ENCODE measurements at regions not wholly inside any gene's neighbourhood (a gene's known extent, or its start where the extent isn't known, plus 50 kb on each side); places are given as distances from the start of the nearest gene placed in this dataset.

DNA sequence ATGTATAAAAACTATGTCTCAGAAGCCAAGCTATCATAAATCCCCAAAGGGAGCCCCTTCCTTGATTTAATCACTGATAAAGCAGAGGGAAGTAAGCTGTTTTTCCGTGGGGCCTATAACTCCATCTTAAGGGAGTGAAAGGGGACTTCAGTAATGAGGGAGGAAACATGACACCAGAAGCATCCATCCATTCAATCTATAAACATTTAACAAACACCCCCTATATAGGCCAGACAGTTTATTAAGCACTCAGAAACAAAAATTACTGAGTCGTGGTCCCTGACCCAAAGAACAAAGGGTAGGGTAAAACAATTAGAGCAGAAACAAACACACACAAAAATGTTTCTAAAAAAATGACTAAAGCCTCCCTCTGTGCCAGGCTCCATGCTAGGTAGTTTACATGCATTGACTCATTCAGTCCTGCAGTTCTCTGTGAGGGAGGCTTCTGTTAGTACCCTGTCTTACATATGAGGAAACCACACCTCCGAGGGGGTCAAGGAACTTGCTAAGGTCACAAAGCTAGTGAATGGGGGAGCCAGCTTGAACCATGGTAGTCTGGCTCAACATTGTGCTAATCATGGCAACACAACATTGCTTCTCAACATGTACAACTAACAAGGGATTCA, 472.1 kb downstream of the CDH2 start:
- Histone ChIP-seq H3K79me2 (ENCODE audit: control insufficient read depth, insufficient read depth, low read length) (no peaks in the 10 kb centered on the region), H3K4me3 (replicated peaks in 1 of 4; ENCODE audit: control extremely low read depth in 1 of 4, insufficient read depth in 1 of 4, low read depth in 3 of 4, low read length in 4 of 4) (no peak overlapping the region), H3K27ac (ENCODE audit: insufficient read depth, low read length) (no peak overlapping the region), H2AFZ (ENCODE audit: low read length) (no peak overlapping the region), H3K4me1 (ENCODE audit: control insufficient read depth, extremely low read depth, insufficient read depth, low read length) (no peaks in the 10 kb centered on the region), H3K36me3 (ENCODE audit: control insufficient read depth, insufficient read depth, low read length) (no peaks in the 10 kb centered on the region), H3K27me3 (ENCODE audit: control insufficient read depth, insufficient read depth, low read length) (no peaks in the 10 kb centered on the region), H3K9ac (ENCODE audit: insufficient read depth, low read length) (no peak overlapping the region), H4K20me1 (ENCODE audit: control insufficient read depth, extremely low read depth, insufficient read depth, low read length) (no peaks in the 10 kb centered on the region), H3K4me2 (ENCODE audit: extremely low read depth, insufficient read depth, low read length) (no peak overlapping the region), H3K9me3 (ENCODE audit: control insufficient read depth, insufficient read depth, low read depth, low read length) (no peaks in the 10 kb centered on the region)
- no peak for DNase-seq (ENCODE audit: low read depth in 2 of 2)
- TF ChIP-seq, protein P1, sequence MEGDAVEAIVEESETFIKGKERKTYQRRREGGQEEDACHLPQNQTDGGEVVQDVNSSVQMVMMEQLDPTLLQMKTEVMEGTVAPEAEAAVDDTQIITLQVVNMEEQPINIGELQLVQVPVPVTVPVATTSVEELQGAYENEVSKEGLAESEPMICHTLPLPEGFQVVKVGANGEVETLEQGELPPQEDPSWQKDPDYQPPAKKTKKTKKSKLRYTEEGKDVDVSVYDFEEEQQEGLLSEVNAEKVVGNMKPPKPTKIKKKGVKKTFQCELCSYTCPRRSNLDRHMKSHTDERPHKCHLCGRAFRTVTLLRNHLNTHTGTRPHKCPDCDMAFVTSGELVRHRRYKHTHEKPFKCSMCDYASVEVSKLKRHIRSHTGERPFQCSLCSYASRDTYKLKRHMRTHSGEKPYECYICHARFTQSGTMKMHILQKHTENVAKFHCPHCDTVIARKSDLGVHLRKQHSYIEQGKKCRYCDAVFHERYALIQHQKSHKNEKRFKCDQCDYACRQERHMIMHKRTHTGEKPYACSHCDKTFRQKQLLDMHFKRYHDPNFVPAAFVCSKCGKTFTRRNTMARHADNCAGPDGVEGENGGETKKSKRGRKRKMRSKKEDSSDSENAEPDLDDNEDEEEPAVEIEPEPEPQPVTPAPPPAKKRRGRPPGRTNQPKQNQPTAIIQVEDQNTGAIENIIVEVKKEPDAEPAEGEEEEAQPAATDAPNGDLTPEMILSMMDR (conservative IDR thresholded peaks at IDR 0.05 in 1 of 2, IDR thresholded peaks at IDR 0.05 in 1 of 2; ENCODE audit: low read depth in 1 of 2, low read length in 2 of 2): no peak
- TF ChIP-seq EZH2 (IDR thresholded peaks at IDR 0.05; ENCODE audit: low read length, missing control alignments): no peak

DNA sequence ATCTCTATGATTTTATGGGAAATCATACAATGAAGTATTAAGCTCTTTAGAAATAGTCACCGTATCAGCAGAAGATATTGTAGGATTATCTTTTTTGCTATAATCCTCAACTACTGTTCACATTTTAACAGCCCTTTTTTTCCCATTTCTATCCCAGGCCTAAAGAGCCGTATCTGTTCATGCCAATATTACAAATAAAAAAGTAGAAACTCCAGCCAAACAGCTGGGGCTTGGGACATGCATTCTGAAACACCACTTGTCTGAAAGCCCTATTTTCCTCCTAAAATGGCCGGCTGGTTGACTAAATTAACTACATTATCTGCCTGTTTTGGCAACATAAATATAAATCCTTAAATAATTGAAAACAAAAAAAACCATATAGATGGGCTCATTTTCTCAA, 477.8 kb downstream of the CDH2 start:
- no peak for DNase-seq (ENCODE audit: low read depth in 2 of 2)

DNA sequence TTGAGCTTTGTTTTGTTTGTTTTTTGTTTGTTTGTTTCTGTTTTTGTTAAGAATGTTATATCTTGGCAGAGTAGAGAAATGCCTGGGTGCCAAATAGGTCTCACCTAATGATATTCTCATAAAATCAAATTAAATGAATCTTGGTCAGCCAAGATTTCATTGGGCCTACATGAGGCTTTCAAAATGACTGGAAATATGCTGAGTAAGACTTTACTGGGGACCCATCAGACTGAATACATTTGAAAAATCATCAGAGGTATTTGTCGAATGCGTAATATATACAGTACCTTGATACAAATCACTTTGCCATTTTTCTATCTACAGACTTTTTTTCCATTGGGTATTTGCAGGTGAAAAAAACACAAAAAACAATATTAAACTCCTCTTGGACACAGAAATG, 480.8 kb downstream of the CDH2 start:
- TF ChIP-seq, protein P1 (conservative IDR thresholded peaks at IDR 0.05 in 1 of 2, IDR thresholded peaks at IDR 0.05 in 1 of 2; ENCODE audit: low read depth in 1 of 2, low read length in 2 of 2): no peak
- no peak for TF ChIP-seq EZH2 (IDR thresholded peaks at IDR 0.05; ENCODE audit: low read length, missing control alignments)

More for the DNA sequence above, 477.8 kb downstream of the CDH2 start:
- Histone ChIP-seq H3K9ac (ENCODE audit: insufficient read depth, low read length) (no peak overlapping the region), H3K4me3 (replicated peaks in 1 of 4; ENCODE audit: control extremely low read depth in 1 of 4, insufficient read depth in 1 of 4, low read depth in 3 of 4, low read length in 4 of 4) (no peak overlapping the region), H3K4me2 (ENCODE audit: extremely low read depth, insufficient read depth, low read length) (no peak overlapping the region), H4K20me1 (ENCODE audit: control insufficient read depth, extremely low read depth, insufficient read depth, low read length) (no peaks in the 10 kb centered on the region), H2AFZ (ENCODE audit: low read length) (no peak overlapping the region), H3K27me3 (ENCODE audit: control insufficient read depth, insufficient read depth, low read length) (no peaks in the 10 kb centered on the region), H3K4me1 (ENCODE audit: control insufficient read depth, extremely low read depth, insufficient read depth, low read length) (no peaks in the 10 kb centered on the region), H3K36me3 (ENCODE audit: control insufficient read depth, insufficient read depth, low read length) (no peaks in the 10 kb centered on the region), H3K27ac (ENCODE audit: insufficient read depth, low read length) (no peak overlapping the region), H3K79me2 (ENCODE audit: control insufficient read depth, insufficient read depth, low read length) (no peaks in the 10 kb centered on the region), H3K9me3 (ENCODE audit: control insufficient read depth, insufficient read depth, low read depth, low read length) (no peaks in the 10 kb centered on the region)
- TF ChIP-seq EZH2 (IDR thresholded peaks at IDR 0.05; ENCODE audit: low read length, missing control alignments): no peak
- TF ChIP-seq, protein P1 (conservative IDR thresholded peaks at IDR 0.05 in 1 of 2, IDR thresholded peaks at IDR 0.05 in 1 of 2; ENCODE audit: low read depth in 1 of 2, low read length in 2 of 2): no peak

More for the DNA sequence above, 480.8 kb downstream of the CDH2 start:
- no peaks in the 10 kb centered on the region for H3K4me1 ChIP-seq (ENCODE audit: control insufficient read depth, extremely low read depth, insufficient read depth, low read length)
- H3K9ac ChIP-seq (ENCODE audit: insufficient read depth, low read length): no peak overlapping the region
- no peak overlapping the region for H3K4me3 ChIP-seq (replicated peaks in 1 of 4; ENCODE audit: control extremely low read depth in 1 of 4, insufficient read depth in 1 of 4, low read depth in 3 of 4, low read length in 4 of 4)
- H3K27ac ChIP-seq (ENCODE audit: insufficient read depth, low read length): no peak overlapping the region
- no peaks in the 10 kb centered on the region for H3K36me3 ChIP-seq (ENCODE audit: control insufficient read depth, insufficient read depth, low read length)
- no peak for DNase-seq (ENCODE audit: low read depth in 2 of 2)
- H4K20me1 ChIP-seq (ENCODE audit: control insufficient read depth, extremely low read depth, insufficient read depth, low read length): no peaks in the 10 kb centered on the region
- no peak overlapping the region for H2AFZ ChIP-seq (ENCODE audit: low read length)
- H3K27me3 ChIP-seq (ENCODE audit: control insufficient read depth, insufficient read depth, low read length): no peaks in the 10 kb centered on the region
- H3K9me3 ChIP-seq (ENCODE audit: control insufficient read depth, insufficient read depth, low read depth, low read length): no peaks in the 10 kb centered on the region
- H3K79me2 ChIP-seq (ENCODE audit: control insufficient read depth, insufficient read depth, low read length): no peaks in the 10 kb centered on the region
- no peak overlapping the region for H3K4me2 ChIP-seq (ENCODE audit: extremely low read depth, insufficient read depth, low read length)

Data from fibroblast of lung (primary cell).